Astrocyte (in vitro differentiated cells and primary cell): ENCODE measurements at regions not wholly inside any gene's neighbourhood (a gene's known extent, or its start where the extent isn't known, plus 50 kb on each side); places are given as distances from the start of the nearest gene placed in this dataset.

Experiments
- EZH2 ChIP-seq: IDR thresholded peaks from 2 replicates; pipeline ENCODE4 v1.6.1; 2012; ENCODE audit warnings: mild to moderate bottlenecking, low read length, inconsistent platforms; ENCODE audit not compliant: insufficient read depth
- TF ChIP-seq, protein P1 (sequence below): IDR thresholded peaks from 2 replicates; pipeline ENCODE4 v1.5.1; 2011; ENCODE audit warnings: low read depth, mild to moderate bottlenecking, inconsistent platforms, low read length, moderate library complexity; ENCODE audit not compliant: insufficient read depth

DNA sequence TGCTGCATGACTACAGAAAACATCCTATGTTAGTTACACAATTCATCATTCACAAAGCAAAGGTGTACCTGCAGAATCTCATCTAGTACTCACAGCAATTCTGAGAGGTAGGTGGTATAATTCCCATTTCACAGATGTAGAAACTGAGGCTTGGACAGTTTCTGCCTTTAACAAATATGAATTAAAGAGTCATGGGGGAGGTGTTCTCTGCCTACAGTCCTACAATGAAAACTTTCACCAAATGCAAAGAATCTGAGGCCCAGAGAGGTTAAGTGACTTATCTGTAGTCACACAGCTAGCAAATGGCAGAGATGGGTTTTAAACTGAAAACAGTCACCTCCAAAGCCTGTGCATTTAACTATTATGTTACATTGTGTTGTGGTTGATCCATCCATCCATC lies 171.6 kb upstream of the WSCD2 start:
- no peak for TF ChIP-seq EZH2
- TF ChIP-seq, protein P1, sequence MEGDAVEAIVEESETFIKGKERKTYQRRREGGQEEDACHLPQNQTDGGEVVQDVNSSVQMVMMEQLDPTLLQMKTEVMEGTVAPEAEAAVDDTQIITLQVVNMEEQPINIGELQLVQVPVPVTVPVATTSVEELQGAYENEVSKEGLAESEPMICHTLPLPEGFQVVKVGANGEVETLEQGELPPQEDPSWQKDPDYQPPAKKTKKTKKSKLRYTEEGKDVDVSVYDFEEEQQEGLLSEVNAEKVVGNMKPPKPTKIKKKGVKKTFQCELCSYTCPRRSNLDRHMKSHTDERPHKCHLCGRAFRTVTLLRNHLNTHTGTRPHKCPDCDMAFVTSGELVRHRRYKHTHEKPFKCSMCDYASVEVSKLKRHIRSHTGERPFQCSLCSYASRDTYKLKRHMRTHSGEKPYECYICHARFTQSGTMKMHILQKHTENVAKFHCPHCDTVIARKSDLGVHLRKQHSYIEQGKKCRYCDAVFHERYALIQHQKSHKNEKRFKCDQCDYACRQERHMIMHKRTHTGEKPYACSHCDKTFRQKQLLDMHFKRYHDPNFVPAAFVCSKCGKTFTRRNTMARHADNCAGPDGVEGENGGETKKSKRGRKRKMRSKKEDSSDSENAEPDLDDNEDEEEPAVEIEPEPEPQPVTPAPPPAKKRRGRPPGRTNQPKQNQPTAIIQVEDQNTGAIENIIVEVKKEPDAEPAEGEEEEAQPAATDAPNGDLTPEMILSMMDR, result no peak
